NCI-H446 treated with DMSO at 0.1 percent for 48 hours (cell line): ENCODE measurements at regions not wholly inside any gene's neighbourhood (a gene's known extent, or its start where the extent isn't known, plus 50 kb on each side); places are given as distances from the start of the nearest gene placed in this dataset.
"Not testable (repeated sequence)": the region's sequence is repeated elsewhere in the genome, so short reads cannot be mapped to it uniquely, and the experiment has no call there.

Source experiments
- DNase-seq: peaks from one replicate; lab custom pipeline; 2025; lab: John Stamatoyannopoulos, UW

DNA sequence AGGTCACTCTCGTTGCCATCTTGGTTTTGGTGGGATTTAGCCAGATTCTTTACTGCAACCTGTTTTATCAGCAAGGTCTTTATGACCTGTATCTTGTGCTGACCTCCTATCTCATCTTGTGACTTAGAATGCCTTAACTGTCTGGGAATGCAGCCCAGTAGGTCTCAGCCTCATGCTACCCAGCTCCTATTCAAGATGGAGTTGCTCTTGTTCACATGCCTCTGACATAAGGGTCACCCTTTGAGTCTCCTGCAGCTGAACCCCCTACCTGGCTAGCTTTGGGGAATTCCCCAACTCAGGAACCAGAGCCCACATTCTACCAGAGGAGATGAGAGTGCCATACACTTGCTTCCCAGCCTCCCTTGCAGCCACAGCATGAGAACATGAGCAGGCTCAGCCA, 123.0 kb upstream of the ARHGEF3 start:
- DNase-seq, result not testable (repeated sequence)

DNA sequence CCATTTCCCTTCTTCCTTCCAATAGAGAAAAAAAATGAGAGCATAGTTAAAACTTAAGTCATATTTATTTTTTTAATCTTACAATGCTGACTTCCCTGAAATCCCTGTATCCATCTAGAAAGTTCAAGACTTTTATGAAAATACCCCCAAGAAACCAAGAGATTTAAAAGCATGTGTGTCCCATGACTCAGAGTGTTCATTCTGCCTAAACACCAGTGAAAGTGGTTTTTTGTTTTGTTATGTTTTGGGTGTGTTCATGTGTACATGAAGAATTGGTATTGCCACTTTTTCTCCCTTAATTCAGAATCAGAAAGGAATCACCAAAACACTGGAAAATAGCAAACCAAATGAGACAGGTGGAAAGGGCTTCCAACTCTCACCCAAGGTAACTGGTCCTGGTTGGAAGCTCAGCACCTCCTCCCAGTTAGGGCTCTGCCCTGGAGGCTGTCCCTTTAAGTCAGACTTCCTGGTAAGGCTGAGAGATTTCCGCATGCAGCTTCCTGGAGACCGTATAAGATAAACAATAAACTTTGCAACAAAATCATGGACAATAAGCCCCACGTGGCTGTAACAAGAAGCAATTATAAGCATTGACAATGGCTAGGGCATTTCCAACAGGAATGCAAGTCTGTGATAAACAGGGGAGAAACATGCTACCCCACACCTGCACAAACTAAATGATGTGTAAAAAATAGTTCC, 121.9 kb upstream of the ARHGEF3 start:
- DNase-seq, result no peak

DNA sequence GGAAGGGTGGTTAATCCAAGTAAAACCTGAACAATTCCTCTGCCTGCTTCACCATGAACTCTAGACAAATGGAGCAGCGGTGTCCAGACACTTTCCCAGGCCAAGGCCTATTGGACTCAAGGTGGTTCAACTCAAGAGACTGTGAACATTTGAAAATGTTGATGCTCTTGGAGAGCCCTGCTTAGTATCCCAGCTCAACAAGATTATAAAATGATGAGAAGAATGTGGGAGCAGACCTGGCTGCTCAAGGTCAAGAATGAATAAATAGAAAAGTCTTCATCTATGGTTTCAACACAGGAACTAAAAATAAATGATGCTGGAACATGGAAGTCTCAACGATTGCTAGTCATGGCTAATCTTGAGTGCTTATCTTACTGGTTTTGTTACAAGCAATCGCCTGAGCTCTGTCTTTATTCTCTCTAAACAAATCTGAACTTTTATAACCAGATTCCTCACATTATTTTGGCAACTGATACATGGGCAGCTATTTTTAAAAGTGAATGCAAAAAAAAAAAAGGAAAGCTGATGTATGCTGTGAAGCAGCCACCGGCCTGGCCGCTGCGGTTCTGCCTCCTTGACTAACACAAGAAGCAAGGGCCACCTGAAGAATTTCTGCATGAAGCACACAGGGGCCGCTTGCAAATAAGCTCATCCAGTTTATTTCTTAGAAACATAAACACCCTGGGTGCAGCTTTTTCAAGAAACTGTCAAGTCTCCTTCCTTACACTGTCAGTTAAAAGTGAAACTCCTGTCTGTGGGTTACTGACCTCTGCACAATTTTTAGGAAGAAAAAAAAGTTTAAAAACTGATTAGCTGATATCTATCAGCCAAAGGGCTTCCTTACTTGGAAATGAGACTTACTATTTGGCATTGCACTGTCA, 120.1 kb upstream of the ARHGEF3 start:
- no peak for DNase-seq

DNA sequence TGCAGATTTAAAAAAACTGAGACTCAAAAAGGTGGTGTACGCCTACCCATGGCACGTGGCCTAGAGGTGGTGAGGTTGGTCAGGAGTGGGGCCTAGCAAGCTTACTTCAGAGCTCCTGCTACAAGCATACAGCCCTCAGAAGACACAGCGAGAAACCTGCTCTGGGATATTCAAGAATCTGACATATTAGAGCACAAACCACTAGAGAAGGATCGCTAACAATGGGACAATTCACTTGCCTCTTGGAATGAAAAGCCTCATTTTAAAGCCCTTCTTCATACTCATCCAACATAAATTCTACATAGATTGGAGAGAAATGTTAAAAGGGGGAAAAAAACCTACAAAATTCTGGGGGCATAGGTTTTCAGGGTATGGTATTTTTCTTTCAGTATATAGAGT, 118.0 kb upstream of the ARHGEF3 start:
- DNase-seq, result no peak

DNA sequence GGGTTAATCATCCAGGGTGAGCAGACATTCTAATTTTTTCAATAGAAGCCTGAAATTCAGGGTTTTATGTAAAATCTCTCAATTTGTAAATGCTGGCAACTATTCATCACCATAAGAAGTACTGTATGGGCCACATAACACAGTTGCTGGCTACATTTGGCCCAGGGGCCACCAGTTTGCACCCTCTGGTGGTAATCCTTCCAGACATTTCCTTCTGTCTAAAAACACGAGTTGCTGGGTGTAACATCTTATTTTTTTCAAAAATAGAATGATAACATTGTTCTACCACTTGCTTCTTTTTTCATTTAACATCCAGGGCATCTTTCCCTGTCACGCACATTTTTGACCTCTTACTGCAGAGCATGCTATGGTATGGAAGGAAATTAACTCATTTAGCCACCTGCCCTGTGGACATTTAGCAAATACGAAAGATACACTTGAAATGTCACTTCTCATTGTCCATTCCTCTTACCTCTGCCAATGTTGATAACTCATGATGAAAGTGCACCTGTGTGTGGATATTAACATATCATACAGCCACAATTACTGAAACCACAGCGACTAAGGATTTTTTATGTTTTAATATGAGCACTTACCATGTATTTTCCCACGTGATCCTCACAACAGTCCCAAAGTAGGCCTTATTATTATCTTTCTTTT, 117.5 kb upstream of the ARHGEF3 start:
- DNase-seq, result no peak

DNA sequence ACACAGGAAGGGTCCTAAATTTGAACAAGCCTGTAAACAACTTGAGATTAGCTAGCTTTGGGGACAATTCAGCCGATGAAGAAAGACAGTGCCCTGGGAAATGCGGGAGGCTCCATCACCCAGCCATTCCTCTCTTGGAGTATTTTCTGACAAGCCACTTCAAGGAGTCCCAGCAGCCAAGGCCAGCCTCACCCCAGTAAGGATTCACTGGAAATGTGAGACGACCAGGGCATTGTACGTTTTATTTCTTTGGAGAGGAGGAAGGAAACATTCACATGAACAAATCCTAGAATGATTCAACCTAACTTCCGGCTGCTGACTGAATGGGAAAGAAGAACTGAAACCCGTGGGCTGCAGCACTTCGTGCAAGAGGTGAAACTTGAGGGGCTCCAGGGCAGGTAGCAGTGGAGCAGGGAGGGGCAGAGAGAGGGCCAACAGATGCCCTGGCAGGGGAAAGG, 116.4 kb upstream of the ARHGEF3 start:
- no peak for DNase-seq

DNA sequence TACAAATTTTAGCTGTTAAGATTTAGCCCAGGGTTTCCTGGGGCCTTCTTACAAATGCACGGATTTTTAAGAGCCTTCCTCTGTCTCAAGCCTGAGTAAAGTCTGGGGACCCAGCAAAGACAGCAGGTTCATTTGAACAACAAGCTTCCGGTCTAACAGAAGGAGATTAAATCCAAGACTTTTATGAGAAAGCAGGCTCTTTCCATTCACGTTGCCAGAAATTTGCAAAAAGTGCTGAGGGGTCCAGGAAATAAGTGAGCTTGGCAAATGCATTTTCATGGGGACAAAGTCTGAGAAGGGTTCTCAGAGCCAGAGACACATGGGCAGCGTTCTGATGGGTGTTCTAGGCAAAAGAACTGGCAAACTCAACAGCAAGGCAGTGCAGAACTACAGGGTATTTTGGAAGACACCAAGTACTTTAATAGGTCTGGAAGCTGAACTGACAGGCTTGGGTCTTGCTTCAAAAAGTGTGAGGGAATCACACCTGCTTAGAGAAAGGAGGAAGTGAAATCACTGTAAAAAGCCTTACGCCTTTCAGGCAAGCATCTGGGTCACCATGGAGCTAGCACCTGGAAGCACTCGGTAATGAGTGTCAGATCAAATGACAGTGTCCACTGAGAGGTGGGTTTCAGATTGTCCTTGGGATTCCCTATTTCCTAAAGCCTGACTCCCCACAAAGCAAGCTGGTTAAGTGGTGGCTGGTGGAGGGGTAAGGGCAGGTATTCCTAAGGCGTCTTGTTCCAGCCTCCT, 115.8 kb upstream of the ARHGEF3 start:
- no peak for DNase-seq

DNA sequence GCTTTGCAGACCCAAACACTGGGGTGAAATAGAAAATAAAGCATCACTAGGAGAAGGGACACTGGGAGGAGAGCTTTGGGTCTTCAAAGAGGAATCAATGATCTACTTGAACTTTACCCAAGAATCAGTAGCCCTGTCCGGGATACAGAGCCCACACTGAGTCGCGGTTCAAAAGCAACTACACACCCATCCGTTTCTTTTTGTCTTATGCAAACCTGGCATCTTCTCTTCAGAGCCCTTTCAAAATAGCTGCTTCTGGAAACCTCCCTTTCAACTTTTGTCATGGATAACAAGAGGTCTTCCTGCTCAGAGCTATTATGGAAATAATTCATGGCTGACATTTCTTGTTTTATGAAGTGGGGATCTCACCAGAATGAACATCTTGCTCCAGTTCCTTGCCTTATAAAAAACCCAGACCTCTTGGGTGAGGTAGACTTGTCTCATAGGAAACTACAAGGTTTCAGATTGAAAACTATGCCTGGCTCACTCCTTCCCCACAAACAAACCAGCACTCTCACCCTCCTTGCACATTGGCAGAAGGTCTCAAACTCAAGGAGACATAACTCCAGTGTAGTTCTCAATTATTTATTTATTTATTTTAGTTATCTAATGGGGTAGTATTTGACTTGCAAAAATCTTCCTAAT, 115.1 kb upstream of the ARHGEF3 start:
- no peak for DNase-seq

DNA sequence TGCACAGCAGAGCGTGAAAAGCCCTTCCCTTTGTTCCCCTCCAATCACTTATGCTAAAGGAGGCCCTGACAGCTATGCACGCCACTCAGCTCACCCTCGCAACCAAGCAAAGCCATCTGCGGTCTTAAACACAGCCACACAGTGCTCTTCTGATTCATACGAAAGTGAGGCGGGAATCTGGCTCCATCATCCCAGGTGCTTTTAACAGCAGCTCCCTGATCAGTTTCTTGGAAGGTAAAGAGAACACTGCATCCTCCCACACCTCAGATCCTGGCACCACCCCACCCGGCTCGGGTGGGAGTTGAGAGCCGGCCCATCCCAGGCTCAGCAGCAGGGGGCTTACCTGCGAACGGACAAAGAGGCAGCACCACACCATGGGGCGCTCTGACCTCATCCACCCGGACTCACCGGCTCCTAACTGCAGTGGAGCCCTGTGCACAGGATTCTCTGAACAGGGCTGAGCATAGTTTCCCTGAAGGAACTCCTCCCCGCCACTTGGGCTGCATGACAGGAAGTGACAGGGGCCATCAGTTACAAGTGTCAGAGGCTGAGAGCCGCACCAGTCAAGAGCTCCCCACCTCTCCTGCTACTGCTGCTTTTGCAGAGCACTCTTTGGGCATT, 114.3 kb upstream of the ARHGEF3 start:
- DNase-seq, result no peak

DNA sequence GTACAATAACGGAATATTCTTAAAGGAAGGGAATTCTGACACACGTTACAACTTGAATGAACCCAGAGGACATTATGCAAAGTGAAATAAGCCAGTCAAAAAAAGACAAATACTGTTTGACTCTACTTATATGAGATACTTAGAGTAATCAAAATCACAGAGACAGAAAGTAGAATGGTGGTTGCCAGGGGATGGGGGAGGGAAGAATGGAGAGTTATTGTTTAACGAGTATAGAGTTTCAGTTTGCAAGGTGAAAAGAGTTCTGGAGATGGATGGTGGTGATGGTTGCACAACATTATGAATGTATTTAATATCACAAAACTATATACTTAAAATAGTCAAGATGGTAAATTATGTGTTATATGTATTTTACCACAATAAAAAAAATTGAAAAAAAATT, 112.9 kb upstream of the ARHGEF3 start:
- DNase-seq, result no peak

DNA sequence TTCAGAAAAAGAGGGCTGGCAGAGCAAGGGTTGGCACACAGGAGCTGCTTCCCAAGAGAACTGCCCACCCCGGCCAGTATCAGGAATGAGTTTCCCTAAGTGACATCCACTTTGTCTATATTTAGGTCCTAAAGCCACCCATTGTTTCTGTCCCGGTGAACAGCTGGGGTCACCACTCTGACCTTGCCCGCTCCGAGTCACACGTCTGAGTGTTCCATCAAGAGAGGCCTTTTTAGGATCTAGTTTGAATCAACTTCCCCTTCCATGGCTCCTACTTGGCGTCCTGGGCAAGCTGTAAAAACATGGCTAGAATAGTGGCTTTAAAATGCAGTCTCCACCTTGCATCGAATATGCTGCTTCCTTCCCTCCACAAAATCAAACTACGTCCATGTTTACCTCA, 109.6 kb upstream of the ARHGEF3 start:
- no peak for DNase-seq

DNA sequence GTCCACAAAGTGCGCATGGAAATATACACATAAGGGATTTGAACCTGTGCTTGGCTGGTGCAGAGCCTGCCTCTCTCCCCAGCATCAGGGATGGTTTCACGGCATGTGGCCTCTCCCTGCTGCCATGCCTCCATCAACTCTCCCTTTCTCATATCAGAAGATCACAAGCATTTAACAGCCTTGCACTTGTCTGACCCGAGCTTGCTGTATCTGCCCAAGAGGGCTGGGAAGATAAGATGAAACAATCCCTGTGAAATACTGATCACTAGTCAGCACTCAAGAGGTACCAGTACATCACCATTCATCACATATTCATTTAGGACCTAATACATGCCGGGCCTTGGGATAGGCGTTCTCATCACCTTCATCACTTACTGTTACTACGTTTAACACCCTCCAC, 107.6 kb upstream of the ARHGEF3 start:
- no peak for DNase-seq

DNA sequence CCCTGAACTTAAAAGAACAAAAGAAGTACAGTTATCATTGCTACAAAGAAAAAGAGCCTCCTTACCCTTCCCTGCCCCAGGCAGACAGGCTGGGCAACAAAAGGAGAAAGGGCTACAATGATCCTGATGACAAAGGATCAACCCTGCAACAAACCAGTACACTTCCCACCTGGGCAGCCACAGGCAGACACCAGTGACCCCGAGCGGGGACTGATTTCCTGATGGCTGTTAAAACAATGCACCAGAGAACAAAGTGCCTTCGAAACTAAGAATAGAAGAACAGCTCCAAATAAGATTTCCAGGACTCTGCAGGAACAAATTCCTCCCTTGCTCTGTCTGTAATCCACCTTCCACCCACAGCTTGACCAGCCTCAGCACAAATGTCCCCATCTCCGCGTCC, 106.3 kb upstream of the ARHGEF3 start:
- DNase-seq, result no peak

DNA sequence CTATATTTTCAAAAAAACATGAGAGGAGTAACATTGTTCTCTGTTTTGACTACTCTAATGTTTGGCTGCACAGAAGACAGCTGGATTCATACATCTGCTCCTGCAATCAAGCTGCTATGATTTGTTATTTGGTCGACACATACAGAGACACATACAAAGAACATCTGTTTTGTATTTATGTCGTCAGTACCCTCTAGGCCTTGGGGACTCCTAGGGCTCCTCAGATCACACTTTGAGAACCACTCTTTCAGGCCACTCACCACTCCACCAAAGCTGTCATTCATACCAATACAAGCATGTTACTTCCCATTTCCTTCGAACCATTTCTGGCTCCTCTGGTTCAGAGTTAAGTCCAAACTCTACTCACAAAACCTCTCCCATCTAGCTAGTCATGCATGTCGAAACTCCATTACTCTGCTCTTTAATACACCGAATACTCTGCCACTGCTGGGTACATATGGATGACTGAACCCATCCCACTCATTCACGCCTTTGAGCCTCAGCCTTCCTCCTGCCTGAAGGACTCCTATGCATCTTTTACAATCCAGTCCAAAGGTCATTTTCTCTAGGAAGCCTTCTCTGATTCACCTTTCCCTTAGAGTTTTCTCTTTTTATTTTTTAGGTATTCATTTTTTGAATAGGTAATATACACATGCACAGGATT, 102.9 kb upstream of the ARHGEF3 start:
- no peak for DNase-seq

DNA sequence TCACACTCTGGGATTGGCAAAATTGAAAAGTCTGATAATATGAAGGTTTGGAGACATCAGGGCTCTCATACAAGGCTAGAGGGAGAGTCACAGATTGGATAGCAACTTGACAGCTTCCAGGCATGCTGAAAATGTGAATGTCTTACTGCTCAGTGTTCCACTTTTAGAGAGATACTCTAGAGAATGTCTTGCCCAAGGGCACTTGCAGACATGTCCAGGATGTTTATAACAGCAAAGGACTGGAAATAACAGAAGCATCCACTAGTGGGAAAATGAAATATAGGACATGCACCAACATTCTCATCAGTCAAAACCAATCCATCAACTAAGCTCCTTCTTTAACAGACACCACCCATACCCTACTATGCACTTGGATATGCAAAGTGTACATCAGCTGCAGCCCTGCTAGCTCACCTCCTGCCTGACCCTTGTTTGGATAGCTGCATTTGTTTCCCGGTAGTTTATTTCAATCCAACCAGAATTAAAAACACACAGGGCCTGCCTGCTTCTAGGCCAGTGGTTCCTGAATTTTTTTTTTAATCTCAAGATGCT, 101.6 kb upstream of the ARHGEF3 start:
- no peak for DNase-seq

DNA sequence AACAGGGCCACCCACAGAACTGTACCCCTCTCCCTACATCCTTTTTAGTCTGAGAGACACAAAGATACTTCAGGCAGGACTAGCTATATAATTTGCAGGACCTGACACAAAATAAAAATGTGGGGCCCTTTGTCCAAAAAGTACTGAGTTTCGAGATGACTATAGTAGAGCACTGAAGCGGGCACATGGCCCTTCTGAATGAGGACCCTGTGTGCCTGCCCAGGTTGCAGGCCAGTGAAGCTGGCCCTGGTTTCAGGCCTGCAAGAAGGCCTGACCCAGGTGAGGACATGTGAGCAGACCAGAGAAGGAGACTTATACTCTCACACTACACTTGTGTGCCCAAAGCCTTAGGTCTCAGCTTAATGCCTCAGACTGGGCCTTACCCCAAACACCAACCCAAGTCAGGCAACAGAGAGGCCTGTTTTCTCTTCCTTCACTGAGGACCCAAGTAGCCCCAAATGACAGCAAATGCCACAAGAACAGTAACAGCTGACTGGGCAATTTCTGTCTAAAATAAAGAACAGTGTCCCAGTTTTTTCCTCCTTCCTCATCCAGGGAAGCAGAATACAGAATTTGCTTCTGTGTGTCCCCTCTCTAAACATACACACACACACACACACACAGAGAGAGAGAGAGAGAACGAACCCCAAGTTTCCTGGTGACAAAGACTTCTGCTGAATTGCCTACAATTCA, 100.9 kb upstream of the ARHGEF3 start:
- no peak for DNase-seq

DNA sequence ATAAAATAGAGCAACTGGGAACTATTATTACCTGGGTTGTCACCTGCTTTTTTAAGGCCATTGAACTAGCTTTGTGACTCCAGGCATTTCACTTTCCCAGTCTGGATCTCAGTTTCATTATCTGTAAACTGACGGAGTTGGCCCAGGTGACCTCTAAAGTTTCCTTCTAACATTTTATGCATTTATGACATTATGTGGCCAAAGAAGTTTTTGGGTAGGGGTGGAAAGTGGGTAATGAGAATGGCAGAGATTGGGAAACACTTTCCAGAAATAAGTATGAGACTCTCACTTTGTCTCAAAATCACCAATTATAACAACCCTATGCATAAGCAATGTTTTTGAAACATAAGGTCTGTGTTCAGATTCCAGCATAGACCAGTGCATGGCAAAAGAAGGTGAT, 99.1 kb upstream of the ARHGEF3 start:
- no peak for DNase-seq

DNA sequence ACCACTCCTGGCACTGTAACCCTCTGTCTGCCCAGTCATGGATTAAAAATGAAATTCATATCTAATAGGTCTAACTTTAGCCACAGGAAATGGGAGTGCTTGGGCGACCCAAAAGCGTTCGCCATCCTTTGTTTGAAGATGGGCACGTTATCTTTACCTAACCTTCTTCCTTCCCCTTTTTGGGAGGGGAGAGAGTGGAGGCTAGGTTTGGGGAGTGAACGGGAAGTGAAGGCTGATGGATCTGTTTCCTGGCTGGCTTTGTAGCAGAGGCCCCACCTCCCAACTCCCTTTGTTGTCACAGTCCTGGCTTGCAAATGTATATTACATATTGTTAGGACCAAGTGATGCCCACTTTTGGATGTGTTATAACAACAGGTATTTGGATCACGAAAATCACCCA, 98.1 kb upstream of the ARHGEF3 start:
- DNase-seq, result no peak

DNA sequence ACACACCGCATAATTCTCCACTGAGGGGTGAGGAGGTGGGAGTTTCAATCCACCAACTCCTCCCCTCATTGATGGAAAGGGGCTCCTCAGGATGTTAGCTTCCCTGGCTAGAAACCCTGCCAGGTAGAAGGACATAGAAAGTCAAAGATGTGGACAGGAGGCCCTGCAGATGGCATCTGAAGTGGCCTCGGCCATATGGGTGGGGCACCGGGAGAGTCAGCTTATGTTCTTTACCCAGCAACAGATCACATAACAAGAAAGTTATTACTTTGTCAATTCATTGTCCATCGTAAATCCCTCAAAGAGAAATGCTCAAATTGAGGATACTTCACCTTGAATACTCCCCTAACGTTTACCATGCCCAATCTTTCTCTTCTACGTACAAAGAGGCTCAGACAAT, 97.3 kb upstream of the ARHGEF3 start:
- no peak for DNase-seq

DNA sequence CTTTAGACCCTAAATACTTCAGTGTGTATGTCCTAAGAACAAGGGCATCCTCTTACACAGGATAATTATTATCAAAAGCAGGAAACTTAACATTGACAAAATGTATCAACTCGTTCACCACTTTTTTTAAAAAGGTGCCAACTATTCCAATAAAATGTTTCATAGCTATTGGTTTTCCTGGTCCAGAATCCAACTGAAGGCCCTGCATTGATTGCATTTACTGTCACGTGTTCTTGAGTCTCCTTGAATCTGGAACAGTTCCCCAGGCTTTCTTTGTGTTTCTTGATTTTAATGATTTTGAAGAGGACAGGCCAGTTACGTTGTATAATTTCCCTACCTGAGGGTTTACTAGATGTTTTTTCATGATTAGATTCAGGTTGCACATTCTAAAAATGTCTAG, 94.6 kb upstream of the ARHGEF3 start:
- no peak for DNase-seq
